GM12891 (cell line): ENCODE measurements at regions not wholly inside any gene's neighbourhood (a gene's known extent, or its start where the extent isn't known, plus 50 kb on each side); places are given as distances from the start of the nearest gene placed in this dataset.

Source experiments
- PAX5 ChIP-seq: IDR thresholded peaks from 2 replicates; pipeline ENCODE4 v1.6.1; 2011; ENCODE audit warnings: low read length, moderate library complexity, mild to moderate bottlenecking; ENCODE audit not compliant: insufficient read depth, severe bottlenecking
- POLR2A ChIP-seq: IDR thresholded peaks from 2 replicates; pipeline ENCODE4 v1.6.1; 2011; ENCODE audit warnings: low read depth, low read length, control low read depth
- POLR2AphosphoS5 ChIP-seq: IDR thresholded peaks from 2 replicates; pipeline ENCODE4 v1.6.1; 2011; ENCODE audit warnings: low read depth, low read length, control low read depth
- POU2F2 ChIP-seq: IDR thresholded peaks from 2 replicates; pipeline ENCODE4 v1.6.1; 2011; ENCODE audit warnings: low read depth, mild to moderate bottlenecking, control low read depth, low read length, moderate library complexity
- SPI1 ChIP-seq: IDR thresholded peaks from 2 replicates; pipeline ENCODE4 v1.6.1; 2011; ENCODE audit warnings: low read depth, low read length, control low read depth
- TAF1 ChIP-seq: IDR thresholded peaks from 2 replicates; pipeline ENCODE4 v1.6.1; 2011; ENCODE audit warnings: low read depth, low read length, control low read depth

GRCh38 chr5:68529581-68529980 lies 314.0 kb downstream of the PIK3R1 start:
- TF ChIP-seq POLR2A (no peak), POLR2AphosphoS5 (no peak), TAF1 (no peak), POU2F2 (no peak), SPI1 (no peak), PAX5 (no peak)
